ENCODE measurements at regions not wholly inside any gene's neighbourhood (a gene's known extent, or its start where the extent isn't known, plus 50 kb on each side); places are given as distances from the start of the nearest gene placed in this dataset.

- no peak overlapping the region for H3K4me3 ChIP-seq (ENCODE audit: low read depth, low read length)
- no peak for TF ChIP-seq CTCF (conservative IDR thresholded peaks at IDR 0.05; ENCODE audit: low read depth, low read length)
- DNase-seq (ENCODE audit: low read depth), result no peak
These were observed 415.4 kb downstream of the DNAJB9 start for GRCh38 chr7:108985037-108985436.

GRCh38 chr7:108989319-108989718 lies 419.6 kb downstream of the DNAJB9 start:
- TF ChIP-seq CTCF (conservative IDR thresholded peaks at IDR 0.05; ENCODE audit: low read depth, low read length), result no peak
- no peak overlapping the region for H3K4me3 ChIP-seq (ENCODE audit: low read depth, low read length)

GRCh38 chr7:108997480-108997879 lies 427.8 kb downstream of the DNAJB9 start:
- TF ChIP-seq CTCF (conservative IDR thresholded peaks at IDR 0.05; ENCODE audit: low read depth, low read length), result no peak
- DNase-seq (ENCODE audit: low read depth), result no peak
- no peak overlapping the region for H3K4me3 ChIP-seq (ENCODE audit: low read depth, low read length)

More at GRCh38 chr7:108989319-108989718, 419.6 kb downstream of the DNAJB9 start:
- no peak for DNase-seq (ENCODE audit: low read depth)

- no peak for TF ChIP-seq CTCF (conservative IDR thresholded peaks at IDR 0.05; ENCODE audit: low read depth, low read length)
- DNase-seq (ENCODE audit: low read depth), result peak; percentile 2
- H3K4me3 ChIP-seq (ENCODE audit: low read depth, low read length), result no peak overlapping the region
These were observed 434.1 kb downstream of the DNAJB9 start for GRCh38 chr7:109003742-109004141.

- no peak for TF ChIP-seq CTCF (conservative IDR thresholded peaks at IDR 0.05; ENCODE audit: low read depth, low read length)
- DNase-seq (ENCODE audit: low read depth), result no peak
- H3K4me3 ChIP-seq (ENCODE audit: low read depth, low read length), result no peak overlapping the region
These were observed 440.0 kb downstream of the DNAJB9 start for GRCh38 chr7:109009636-109010035.

GRCh38 chr7:109020251-109020650 lies 450.6 kb downstream of the DNAJB9 start:
- no peak for DNase-seq (ENCODE audit: low read depth)
- no peak for TF ChIP-seq CTCF (conservative IDR thresholded peaks at IDR 0.05; ENCODE audit: low read depth, low read length)
- H3K4me3 ChIP-seq (ENCODE audit: low read depth, low read length), result no peak overlapping the region

- no peak for TF ChIP-seq CTCF (conservative IDR thresholded peaks at IDR 0.05; ENCODE audit: low read depth, low read length)
- no peak overlapping the region for H3K4me3 ChIP-seq (ENCODE audit: low read depth, low read length)
- DNase-seq (ENCODE audit: low read depth), result no peak
These were observed 451.7 kb downstream of the DNAJB9 start for GRCh38 chr7:109021390-109021789.
